IPS DF 6.9 (cell line): ENCODE measurements at regions not wholly inside any gene's neighbourhood (a gene's known extent, or its start where the extent isn't known, plus 50 kb on each side); places are given as distances from the start of the nearest gene placed in this dataset.

ENCODE experiments used
- DNase-seq: peaks from one replicate; pipeline ENCODE4 v3.0.0-alpha.2; 2013; ENCODE audit warnings: low read depth, low spot score
- H3K27ac ChIP-seq: one replicate; pipeline ENCODE4 v1.5.1; 2013; ENCODE audit warnings: low read length, control low read depth
- H3K27me3 ChIP-seq: 2 replicates; pipeline ENCODE4 v1.6.1; 2013; ENCODE audit warnings: mild to moderate bottlenecking, low read length; ENCODE audit not compliant: control insufficient read depth, insufficient read depth
- H3K36me3 ChIP-seq: 2 replicates; pipeline ENCODE4 v1.6.1; 2013; ENCODE audit warnings: low read length; ENCODE audit not compliant: control insufficient read depth, insufficient read depth
- H3K4me1 ChIP-seq: 2 replicates; pipeline ENCODE4 v1.6.1; 2013; ENCODE audit warnings: low read length; ENCODE audit not compliant: control insufficient read depth, insufficient read depth
- H3K4me3 ChIP-seq: 2 replicates; pipeline ENCODE4 v1.5.1; 2013; ENCODE audit warnings: mild to moderate bottlenecking, low read length
- H3K9me3 ChIP-seq: 2 replicates; pipeline ENCODE4 v1.6.1; 2013; ENCODE audit warnings: low read length, inconsistent platforms; ENCODE audit not compliant: control insufficient read depth, insufficient read depth
- WGBS: extraction: QIAGEN DNeasy Blood & Tissue Kit; methylation state at CpG from one replicate; pipeline ENCODE4 v1.1.7; 2013; ENCODE audit warnings: mixed read lengths, missing lambda C conversion rate; ENCODE audit not compliant: insufficient read length, insufficient coverage; 5-methylcytosine and 5-hydroxymethylcytosine counted together

- H3K36me3 ChIP-seq: peaks cover 5% of the 10 kb centered on the region
- no peak overlapping the region for H3K27ac ChIP-seq
- DNase-seq: no peak
- no peak overlapping the region for H3K4me3 ChIP-seq
- H3K27me3 ChIP-seq: no peaks in the 10 kb centered on the region
- H3K4me1 ChIP-seq: no peaks in the 10 kb centered on the region
- peaks cover 6% of the 10 kb centered on the region for H3K9me3 ChIP-seq
- WGBS: no CpG with 5 or more reads among the region's 8 CpGs
Measured at GRCh38 chr10:30765616-30766015, 136.1 kb upstream of the LYZL2 start.

GRCh38 chr10:30765022-30765615 is 135.6 kb upstream of the LYZL2 start:
- H3K9me3 ChIP-seq: peaks cover 4% of the 10 kb centered on the region
- no CpG with 5 or more reads among the region's 11 CpGs for whole genome bisulfite sequencing
- H3K4me1 ChIP-seq: no peaks in the 10 kb centered on the region
- H3K4me3 ChIP-seq: no peak overlapping the region
- H3K27me3 ChIP-seq: no peaks in the 10 kb centered on the region
- peaks cover 5% of the 10 kb centered on the region; the same call in 1 of the 2 replicates for H3K36me3 ChIP-seq
- no peak for DNase-seq
- H3K27ac ChIP-seq: no peak overlapping the region

- Histone ChIP-seq H3K36me3 (no peaks in the 10 kb centered on the region), H3K27me3 (no peaks in the 10 kb centered on the region), H3K9me3 (no peaks in the 10 kb centered on the region), H3K27ac (no peak overlapping the region), H3K4me1 (no peaks in the 10 kb centered on the region), H3K4me3 (no peak overlapping the region)
- no peak for DNase-seq
- no CpG with 5 or more reads among the region's 11 CpGs for WGBS
Measured at GRCh38 chr10:30763918-30764317, 134.4 kb upstream of the LYZL2 start.

- Histone ChIP-seq H3K36me3 (no peaks in the 10 kb centered on the region), H3K27me3 (no peaks in the 10 kb centered on the region), H3K9me3 (no peaks in the 10 kb centered on the region), H3K4me1 (no peaks in the 10 kb centered on the region), H3K27ac (no peak overlapping the region), H3K4me3 (no peak overlapping the region)
- no CpG with 5 or more reads among the region's 2 CpGs for WGBS
- DNase-seq: no peak
Measured at GRCh38 chr10:30762620-30763019, 133.1 kb upstream of the LYZL2 start.

GRCh38 chr10:30759423-30759822 is 129.9 kb upstream of the LYZL2 start:
- no peak for DNase-seq
- no CpG with 5 or more reads among the region's 3 CpGs for WGBS

GRCh38 chr10:30758338-30758737 is 128.8 kb upstream of the LYZL2 start:
- Histone ChIP-seq H3K27me3 (no peaks in the 10 kb centered on the region), H3K4me1 (no peaks in the 10 kb centered on the region), H3K4me3 (no peak overlapping the region), H3K36me3 (no peaks in the 10 kb centered on the region), H3K9me3 (no peaks in the 10 kb centered on the region), H3K27ac (no peak overlapping the region)
- WGBS: no CpG with 5 or more reads among the region's 1 CpG
- no peak for DNase-seq

More at GRCh38 chr10:30759423-30759822, 129.9 kb upstream of the LYZL2 start:
- no peaks in the 10 kb centered on the region for H3K36me3 ChIP-seq
- H3K27ac ChIP-seq: no peak overlapping the region
- no peak overlapping the region for H3K4me3 ChIP-seq
- no peaks in the 10 kb centered on the region for H3K9me3 ChIP-seq
- H3K4me1 ChIP-seq: no peaks in the 10 kb centered on the region
- no peaks in the 10 kb centered on the region for H3K27me3 ChIP-seq

- DNase-seq: no peak
- Histone ChIP-seq H3K36me3 (no peaks in the 10 kb centered on the region), H3K4me3 (no peak overlapping the region), H3K27me3 (no peaks in the 10 kb centered on the region), H3K4me1 (no peaks in the 10 kb centered on the region), H3K27ac (no peak overlapping the region), H3K9me3 (no peaks in the 10 kb centered on the region)
- no CpG with 5 or more reads among the region's 3 CpGs for WGBS
Measured at GRCh38 chr10:30756896-30757295, 127.3 kb upstream of the LYZL2 start.

- no peak overlapping the region for H3K27ac ChIP-seq
- no CpG with 5 or more reads among the region's 2 CpGs for WGBS
Measured at GRCh38 chr10:30756151-30756550, 126.6 kb upstream of the LYZL2 start.

GRCh38 chr10:30755441-30755953 is 125.9 kb upstream of the LYZL2 start:
- H3K4me1 ChIP-seq: no peaks in the 10 kb centered on the region
- H3K4me3 ChIP-seq: no peak overlapping the region
- DNase-seq: no peak
- no peaks in the 10 kb centered on the region for H3K27me3 ChIP-seq
- H3K27ac ChIP-seq: no peak overlapping the region
- WGBS: no CpG with 5 or more reads among the region's 6 CpGs
- H3K36me3 ChIP-seq: no peaks in the 10 kb centered on the region
- no peaks in the 10 kb centered on the region for H3K9me3 ChIP-seq

More at GRCh38 chr10:30756151-30756550, 126.6 kb upstream of the LYZL2 start:
- H3K4me1 ChIP-seq: no peaks in the 10 kb centered on the region
- no peaks in the 10 kb centered on the region for H3K27me3 ChIP-seq
- no peak overlapping the region for H3K4me3 ChIP-seq
- H3K9me3 ChIP-seq: no peaks in the 10 kb centered on the region
- no peaks in the 10 kb centered on the region for H3K36me3 ChIP-seq
- DNase-seq: no peak

GRCh38 chr10:30752481-30752881 is 122.9 kb upstream of the LYZL2 start:
- no peak overlapping the region for H3K27ac ChIP-seq
- no peak for DNase-seq
- WGBS: no CpG with 5 or more reads among the region's 10 CpGs
- no peaks in the 10 kb centered on the region for H3K36me3 ChIP-seq
- no peaks in the 10 kb centered on the region for H3K4me1 ChIP-seq
- no peak overlapping the region for H3K4me3 ChIP-seq
- H3K27me3 ChIP-seq: no peaks in the 10 kb centered on the region
- no peaks in the 10 kb centered on the region for H3K9me3 ChIP-seq

- DNase-seq: peak; percentile 35
- no peak overlapping the region for H3K27ac ChIP-seq
- no peak overlapping the region for H3K4me3 ChIP-seq
- no peaks in the 10 kb centered on the region for H3K9me3 ChIP-seq
- no peaks in the 10 kb centered on the region for H3K27me3 ChIP-seq
- no peaks in the 10 kb centered on the region for H3K36me3 ChIP-seq
- WGBS: no CpG with 5 or more reads among the region's 14 CpGs
- no peaks in the 10 kb centered on the region for H3K4me1 ChIP-seq
Measured at GRCh38 chr10:30751678-30752331, 122.3 kb upstream of the LYZL2 start.
